HUES6 (cell line): ENCODE measurements at regions not wholly inside any gene's neighbourhood (a gene's known extent, or its start where the extent isn't known, plus 50 kb on each side); places are given as distances from the start of the nearest gene placed in this dataset.

Experiments used
- H3K27ac ChIP-seq: 2 replicates; pipeline ENCODE4 v1.7.0; 2013; ENCODE audit warnings: low read depth, mild to moderate bottlenecking, low read length, inconsistent platforms
- H3K27me3 ChIP-seq: 2 replicates; pipeline ENCODE4 v1.6.1; 2013; ENCODE audit warnings: low read length; ENCODE audit not compliant: control insufficient read depth, insufficient read depth
- H3K36me3 ChIP-seq: 2 replicates; pipeline ENCODE4 v1.6.1; 2013; ENCODE audit warnings: low read length; ENCODE audit not compliant: control insufficient read depth, insufficient read depth
- H3K4me1 ChIP-seq: 2 replicates; pipeline ENCODE4 v1.6.1; 2013; ENCODE audit warnings: low read length; ENCODE audit not compliant: control insufficient read depth, insufficient read depth
- H3K4me3 ChIP-seq: 2 replicates; pipeline ENCODE4 v1.5.1; 2013; ENCODE audit warnings: low read depth, low read length
- H3K9ac ChIP-seq: one replicate; pipeline ENCODE4 v1.6.1; 2013; ENCODE audit warnings: mild to moderate bottlenecking, low read length
- H3K9me3 ChIP-seq: 2 replicates; pipeline ENCODE4 v1.6.1; 2013; ENCODE audit warnings: low read depth, low read length; ENCODE audit not compliant: control insufficient read depth, insufficient read depth

DNA sequence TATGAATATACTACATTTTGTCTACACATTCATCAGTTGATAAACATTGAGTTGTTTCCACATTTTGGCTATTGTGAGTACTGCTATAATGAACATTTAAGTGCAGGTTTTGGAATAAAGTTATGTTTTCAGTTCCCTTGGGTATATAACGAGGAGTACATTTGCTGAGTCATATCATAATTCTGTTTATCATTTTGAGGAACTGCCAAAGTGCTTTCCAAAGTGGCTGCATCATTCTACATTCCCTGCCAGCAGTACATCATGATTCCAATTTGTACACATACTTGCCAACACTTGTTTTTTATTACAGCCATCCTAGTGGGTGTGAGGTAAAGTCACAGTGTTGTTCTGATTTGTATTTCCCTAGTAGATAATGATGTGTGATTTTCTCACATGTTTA is 1458.6 kb upstream of the TENM4 start:
- Histone ChIP-seq H3K4me1 (no peaks in the 10 kb centered on the region), H3K4me3 (no peak overlapping the region), H3K27me3 (no peaks in the 10 kb centered on the region), H3K27ac (no peak overlapping the region), H3K9me3 (no peaks in the 10 kb centered on the region), H3K36me3 (no peaks in the 10 kb centered on the region), H3K9ac (no peak overlapping the region)

DNA sequence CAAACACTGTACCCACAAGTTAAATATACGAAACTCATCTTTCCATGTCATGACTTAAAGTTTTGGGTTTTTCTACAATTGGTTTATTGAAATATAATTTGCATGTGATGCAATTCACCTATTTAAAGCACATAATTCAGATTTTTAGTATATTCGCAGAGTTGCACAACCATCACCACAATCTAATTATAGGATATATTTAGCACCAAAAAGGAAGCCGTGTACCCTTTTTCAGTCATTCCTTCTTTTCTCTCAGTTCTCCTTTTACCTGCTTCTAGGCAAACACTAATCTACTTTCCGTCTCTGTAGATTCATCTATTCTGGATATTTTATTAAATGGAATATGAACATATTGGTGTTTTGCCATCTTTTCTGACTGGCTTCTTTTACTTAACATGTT is 1458.1 kb upstream of the TENM4 start:
- Histone ChIP-seq H3K27me3 (no peaks in the 10 kb centered on the region), H3K4me3 (no peak overlapping the region), H3K9ac (no peak overlapping the region), H3K27ac (no peak overlapping the region), H3K36me3 (no peaks in the 10 kb centered on the region), H3K9me3 (no peaks in the 10 kb centered on the region), H3K4me1 (no peaks in the 10 kb centered on the region)

DNA sequence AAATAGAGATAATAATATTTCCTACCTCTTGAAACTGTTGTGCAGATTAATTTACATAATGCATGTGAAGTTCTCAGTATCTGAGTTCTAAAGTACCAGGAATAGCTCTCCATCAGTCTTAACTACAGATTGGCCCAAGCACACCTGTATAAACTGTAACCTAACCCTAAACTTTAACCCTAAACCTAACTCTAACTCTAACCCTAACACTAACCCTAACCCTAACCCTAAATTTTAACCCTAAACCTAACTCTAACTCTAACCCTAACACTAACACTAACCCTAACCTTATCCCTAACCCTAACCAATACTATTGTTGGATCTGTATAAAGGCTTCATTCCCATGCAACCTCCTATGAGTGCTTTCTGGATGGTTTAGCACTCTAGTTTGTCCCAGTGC is 1445.9 kb upstream of the TENM4 start:
- no peaks in the 10 kb centered on the region for H3K36me3 ChIP-seq
- H3K4me3 ChIP-seq = no peak overlapping the region
- H3K27ac ChIP-seq = no peak overlapping the region
- H3K4me1 ChIP-seq = no peaks in the 10 kb centered on the region
- H3K9me3 ChIP-seq = no peaks in the 10 kb centered on the region
- H3K9ac ChIP-seq = no peak overlapping the region
- H3K27me3 ChIP-seq = no peaks in the 10 kb centered on the region

DNA sequence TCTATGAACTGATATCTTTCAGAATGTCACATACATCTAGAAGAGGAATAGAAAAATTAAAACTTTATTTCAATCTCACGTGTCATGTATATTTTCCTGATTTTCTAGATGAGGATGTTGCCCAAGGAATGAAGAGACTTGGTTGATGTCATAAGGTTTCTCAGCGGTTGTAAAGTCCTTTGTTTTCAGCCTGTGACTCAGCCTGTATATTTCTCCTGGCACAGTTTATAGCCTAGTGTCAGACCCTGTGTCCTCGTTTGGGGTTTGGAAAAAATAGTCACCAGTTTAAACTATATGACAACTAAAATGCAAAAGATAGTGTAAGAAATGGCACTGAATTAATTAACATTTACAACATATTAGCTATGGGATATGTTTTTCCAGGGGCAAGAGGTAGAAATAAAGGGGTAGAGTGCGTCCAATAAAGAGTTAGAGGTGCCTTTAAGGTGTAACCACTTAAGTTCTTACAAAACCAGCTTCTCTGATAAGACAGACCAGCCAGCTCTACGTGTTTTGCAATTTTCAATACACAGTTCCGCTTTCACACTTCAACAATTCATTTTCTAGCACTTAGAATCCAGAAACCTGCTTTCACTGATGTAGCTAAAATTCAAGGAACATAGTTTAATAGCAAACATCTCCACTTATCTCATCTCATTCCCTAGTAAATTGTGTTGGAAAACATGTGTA is 1432.6 kb upstream of the TENM4 start:
- Histone ChIP-seq H3K4me1 (no peaks in the 10 kb centered on the region), H3K27me3 (no peaks in the 10 kb centered on the region), H3K9ac (no peak overlapping the region), H3K27ac (no peak overlapping the region), H3K9me3 (no peaks in the 10 kb centered on the region), H3K36me3 (no peaks in the 10 kb centered on the region), H3K4me3 (no peak overlapping the region)

DNA sequence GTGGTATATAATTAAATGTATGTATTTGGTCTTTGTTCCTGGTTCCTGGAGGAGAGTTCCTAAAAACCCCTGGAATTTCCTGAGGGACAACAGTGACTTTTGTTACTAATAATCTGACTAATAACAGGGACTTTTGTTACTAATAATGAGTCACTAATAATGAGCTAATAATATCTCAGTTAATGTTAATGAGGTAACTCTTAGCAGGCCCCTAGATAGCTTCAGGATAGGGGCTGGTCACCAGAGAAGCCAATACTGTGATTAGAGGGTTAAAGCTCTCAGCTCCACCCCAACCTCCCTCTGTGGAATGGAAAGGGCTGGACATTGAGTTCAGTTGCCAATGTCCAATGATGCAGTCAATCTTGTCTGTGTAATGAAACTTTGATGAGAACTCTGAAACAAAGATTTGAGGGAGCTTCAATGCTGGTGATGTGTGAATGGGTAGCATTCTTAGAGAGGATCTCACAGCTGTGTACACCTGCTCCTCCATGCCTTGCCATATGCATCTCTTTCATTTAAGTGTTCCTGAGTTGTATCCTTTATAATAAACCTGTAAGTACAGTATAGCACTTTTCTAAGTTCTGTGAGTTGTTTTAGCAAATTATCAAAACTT is 1431.4 kb upstream of the TENM4 start:
- H3K9ac ChIP-seq = no peak overlapping the region
- no peaks in the 10 kb centered on the region for H3K9me3 ChIP-seq
- no peaks in the 10 kb centered on the region for H3K4me1 ChIP-seq
- H3K4me3 ChIP-seq = no peak overlapping the region
- no peak overlapping the region for H3K27ac ChIP-seq
- no peaks in the 10 kb centered on the region for H3K36me3 ChIP-seq
- H3K27me3 ChIP-seq = no peaks in the 10 kb centered on the region

DNA sequence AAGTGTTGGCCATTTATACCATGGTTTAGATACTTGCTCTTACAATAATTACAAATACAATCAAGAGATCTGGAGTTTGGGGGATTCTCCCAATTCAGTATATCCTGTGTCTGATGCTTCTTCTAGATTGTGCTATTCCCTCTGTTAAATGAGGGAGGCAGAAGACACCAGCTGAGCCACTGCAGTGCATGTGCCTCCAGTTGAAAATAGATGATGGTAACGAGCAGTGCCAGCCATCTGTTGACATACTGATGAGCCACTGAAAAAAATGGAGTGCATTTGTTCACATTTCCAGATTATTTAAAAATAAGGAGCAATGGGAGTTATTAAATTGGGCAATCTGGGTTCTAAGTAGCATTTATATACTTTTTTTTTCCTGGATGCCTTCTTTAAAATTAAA is 1428.0 kb upstream of the TENM4 start:
- H3K4me1 ChIP-seq = no peaks in the 10 kb centered on the region
- no peaks in the 10 kb centered on the region for H3K36me3 ChIP-seq
- no peaks in the 10 kb centered on the region for H3K27me3 ChIP-seq
- H3K27ac ChIP-seq = no peak overlapping the region
- H3K9me3 ChIP-seq = no peaks in the 10 kb centered on the region
- H3K4me3 ChIP-seq = no peak overlapping the region
- H3K9ac ChIP-seq = no peak overlapping the region

DNA sequence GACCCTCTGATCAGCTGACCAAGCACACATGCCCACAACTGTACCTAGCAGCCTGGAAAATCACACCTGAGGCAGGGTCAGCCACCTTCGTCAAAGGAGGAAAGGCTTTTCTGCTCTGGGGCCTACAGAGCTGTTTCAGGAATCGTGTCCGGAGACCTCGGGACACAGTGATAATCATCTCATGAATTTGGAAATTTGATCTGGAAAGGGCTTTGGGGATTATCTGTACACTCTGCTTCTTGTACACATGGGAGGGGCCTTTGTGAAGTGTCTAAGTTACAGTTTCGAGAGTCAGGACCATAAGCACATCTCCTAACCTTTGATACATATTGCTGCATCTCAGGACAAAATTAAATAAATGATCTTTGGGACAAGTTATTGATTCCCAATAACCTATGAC is 1421.2 kb upstream of the TENM4 start:
- Histone ChIP-seq H3K9me3 (no peaks in the 10 kb centered on the region), H3K9ac (no peak overlapping the region), H3K4me3 (no peak overlapping the region), H3K27ac (no peak overlapping the region), H3K4me1 (no peaks in the 10 kb centered on the region), H3K36me3 (no peaks in the 10 kb centered on the region), H3K27me3 (no peaks in the 10 kb centered on the region)

DNA sequence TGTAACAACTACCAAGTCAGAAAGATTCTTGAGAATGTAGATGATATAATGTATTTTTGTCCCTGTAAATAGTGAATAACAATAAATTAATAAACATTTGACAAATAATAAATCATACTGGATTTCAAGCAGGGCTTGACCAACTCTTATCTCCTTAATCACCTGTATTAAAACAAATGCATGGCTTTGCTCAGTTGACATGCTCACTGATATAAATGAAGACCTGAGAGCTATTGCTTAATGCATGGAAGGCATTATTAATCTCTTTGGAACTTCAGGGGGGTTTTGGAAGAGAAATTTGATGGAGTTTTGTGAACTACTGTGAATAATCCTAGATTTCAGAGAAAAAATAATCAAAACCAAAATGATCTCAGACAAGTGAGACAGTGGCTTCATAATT is 1420.4 kb upstream of the TENM4 start:
- Histone ChIP-seq H3K9me3 (no peaks in the 10 kb centered on the region), H3K4me1 (no peaks in the 10 kb centered on the region), H3K4me3 (no peak overlapping the region), H3K27ac (no peak overlapping the region), H3K9ac (no peak overlapping the region), H3K27me3 (no peaks in the 10 kb centered on the region), H3K36me3 (no peaks in the 10 kb centered on the region)

DNA sequence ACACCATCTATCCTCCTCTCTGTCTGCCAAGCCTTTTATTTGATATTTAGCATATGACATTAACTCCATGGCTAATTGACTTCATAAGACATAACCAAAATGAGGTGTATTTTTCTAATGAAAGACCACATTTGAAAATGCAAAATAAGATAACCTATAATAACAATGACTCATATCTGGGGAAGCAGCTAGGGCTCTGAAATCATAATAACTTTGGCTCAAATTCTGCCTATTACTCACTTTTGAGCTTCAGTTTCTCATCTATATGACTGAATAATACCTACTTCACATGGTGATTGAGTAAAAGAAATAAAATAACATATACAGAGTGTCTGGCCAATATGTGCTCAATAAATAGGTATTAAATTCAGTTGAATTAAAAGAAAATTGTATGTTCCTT is 1419.8 kb upstream of the TENM4 start:
- Histone ChIP-seq H3K9ac (no peak overlapping the region), H3K4me3 (no peak overlapping the region), H3K9me3 (no peaks in the 10 kb centered on the region), H3K4me1 (no peaks in the 10 kb centered on the region), H3K27me3 (no peaks in the 10 kb centered on the region), H3K27ac (no peak overlapping the region), H3K36me3 (no peaks in the 10 kb centered on the region)

DNA sequence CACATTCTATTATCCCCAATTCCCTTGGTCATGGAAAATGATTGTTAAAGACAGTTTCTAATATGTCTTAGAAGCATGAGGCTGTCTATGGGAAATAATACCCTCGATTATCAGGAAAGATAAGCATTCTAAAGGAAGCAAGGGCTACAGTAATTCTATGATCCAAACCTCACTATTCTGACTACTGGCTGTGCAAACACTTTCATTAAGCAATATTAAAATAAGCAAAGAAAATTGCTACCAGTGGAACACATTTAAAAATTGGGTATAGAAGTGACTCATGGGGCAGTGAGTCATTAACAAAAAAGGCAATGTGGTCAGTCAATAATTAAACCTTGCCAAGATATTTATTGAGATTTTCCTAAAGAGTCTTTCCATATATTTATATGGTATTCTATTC is 1415.2 kb upstream of the TENM4 start:
- Histone ChIP-seq H3K36me3 (no peaks in the 10 kb centered on the region), H3K27me3 (no peaks in the 10 kb centered on the region), H3K4me3 (no peak overlapping the region), H3K4me1 (no peaks in the 10 kb centered on the region), H3K9ac (no peak overlapping the region), H3K27ac (no peak overlapping the region), H3K9me3 (no peaks in the 10 kb centered on the region)

DNA sequence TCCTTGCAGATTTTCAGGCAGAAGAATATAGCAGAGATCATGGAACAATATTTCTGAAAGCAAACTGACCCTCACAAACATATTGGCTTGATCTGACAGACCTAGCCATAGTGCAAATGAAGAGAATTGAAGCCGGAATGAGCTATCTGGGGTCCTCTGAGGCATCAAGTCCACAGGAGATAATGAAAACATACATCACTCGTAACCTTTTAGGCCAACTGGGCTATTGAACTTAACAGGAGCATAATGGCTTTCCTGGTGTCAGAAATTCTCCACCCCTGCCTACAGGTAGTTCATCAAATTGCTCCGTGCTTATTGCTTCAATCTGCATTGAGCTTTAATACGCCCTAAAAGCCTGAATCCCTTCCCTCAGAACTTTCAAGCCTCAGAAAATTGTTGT is 1414.6 kb upstream of the TENM4 start:
- H3K9me3 ChIP-seq = no peaks in the 10 kb centered on the region

More for the DNA sequence above, 1414.6 kb upstream of the TENM4 start:
- H3K4me1 ChIP-seq = no peaks in the 10 kb centered on the region
- H3K4me3 ChIP-seq = no peak overlapping the region
- no peak overlapping the region for H3K9ac ChIP-seq
- H3K27me3 ChIP-seq = no peaks in the 10 kb centered on the region
- H3K36me3 ChIP-seq = no peaks in the 10 kb centered on the region
- no peak overlapping the region for H3K27ac ChIP-seq
